Pons (tissue), 1 donor: ENCODE measurements at regions not wholly inside any gene's neighbourhood (a gene's known extent, or its start where the extent isn't known, plus 50 kb on each side); places are given as distances from the start of the nearest gene placed in this dataset.

Experiments
- DNase-seq: peaks from one replicate; pipeline ENCODE4 v3.0.0-alpha.2; 2016; ENCODE audit warnings: low spot score

GRCh38 chr9:115169003-115169402 is 51.0 kb upstream of the TNC start:
- DNase-seq, result no peak

- no peak for DNase-seq
These were observed 52.6 kb upstream of the TNC start for GRCh38 chr9:115170358-115171073.

- DNase-seq, result no peak
These were observed 54.0 kb upstream of the TNC start for GRCh38 chr9:115171921-115172388.

DNA sequence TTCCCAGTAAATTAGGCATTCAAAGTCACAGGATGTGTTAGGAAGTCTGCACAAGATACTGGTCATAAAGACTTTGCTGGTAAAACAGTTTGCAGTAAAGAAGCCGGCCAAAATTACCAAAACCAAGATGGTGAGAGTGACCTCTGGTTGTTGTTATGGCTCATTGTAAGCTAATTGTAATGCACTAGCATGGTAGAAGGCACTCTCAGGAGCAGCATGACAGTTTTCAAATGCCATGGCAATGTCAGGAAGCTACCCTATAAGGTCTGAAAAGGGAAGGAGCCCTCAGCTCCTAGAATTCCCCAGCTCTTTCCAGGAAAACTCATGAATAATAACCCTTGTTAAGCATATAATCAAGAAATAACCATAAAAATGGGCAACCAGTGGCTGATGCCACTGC is 64.3 kb upstream of the TNC start:
- no peak for DNase-seq

- no peak for DNase-seq
These were observed 65.5 kb upstream of the TNC start for GRCh38 chr9:115183436-115183835.

- no peak for DNase-seq
These were observed 71.7 kb upstream of the TNC start for GRCh38 chr9:115189686-115190085.

DNA sequence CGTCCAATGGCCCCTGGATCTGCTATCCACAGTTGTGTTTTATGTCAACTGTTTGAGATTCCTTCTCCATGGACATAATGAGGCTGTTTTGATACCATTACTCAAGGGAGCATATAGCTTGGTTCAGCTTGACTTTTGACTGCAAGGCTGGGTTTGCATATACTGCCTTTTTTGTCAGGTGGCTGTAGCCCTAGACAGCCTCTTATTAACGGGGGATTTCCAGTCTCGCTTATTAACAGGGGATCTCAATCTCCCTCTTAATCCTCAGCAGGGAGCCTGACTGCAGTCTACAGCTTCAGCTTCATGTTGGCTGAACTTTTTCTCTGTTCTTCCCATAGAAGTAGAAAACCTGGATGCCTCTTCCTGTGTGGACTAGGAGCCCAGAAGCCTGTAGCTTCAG is 73.7 kb upstream of the TNC start:
- DNase-seq, result no peak

DNA sequence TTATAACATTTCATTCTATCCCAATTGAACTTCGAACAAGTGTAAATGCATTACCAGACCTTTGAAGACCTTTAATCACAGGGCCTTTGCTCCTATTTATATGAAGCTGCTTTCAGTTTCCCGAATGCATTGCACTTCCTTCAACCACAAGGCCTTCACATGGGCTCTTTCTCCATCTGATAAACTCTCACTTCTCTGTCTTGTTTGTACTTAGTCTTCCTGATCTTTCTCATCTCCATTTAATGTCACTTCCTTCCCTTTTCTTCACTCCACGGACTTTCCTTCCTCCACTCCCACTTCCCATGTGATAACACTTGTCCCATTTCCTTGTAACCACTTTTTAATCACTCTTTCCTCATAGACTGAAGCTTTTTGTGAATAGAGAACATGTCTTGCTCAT is 74.3 kb upstream of the TNC start:
- DNase-seq, result peak; percentile 82

GRCh38 chr9:115192835-115193525 is 75.0 kb upstream of the TNC start:
- no peak for DNase-seq

GRCh38 chr9:115193777-115194176 is 75.8 kb upstream of the TNC start:
- DNase-seq, result no peak

- DNase-seq, result no peak
These were observed 76.3 kb upstream of the TNC start for GRCh38 chr9:115194216-115194615.

DNA sequence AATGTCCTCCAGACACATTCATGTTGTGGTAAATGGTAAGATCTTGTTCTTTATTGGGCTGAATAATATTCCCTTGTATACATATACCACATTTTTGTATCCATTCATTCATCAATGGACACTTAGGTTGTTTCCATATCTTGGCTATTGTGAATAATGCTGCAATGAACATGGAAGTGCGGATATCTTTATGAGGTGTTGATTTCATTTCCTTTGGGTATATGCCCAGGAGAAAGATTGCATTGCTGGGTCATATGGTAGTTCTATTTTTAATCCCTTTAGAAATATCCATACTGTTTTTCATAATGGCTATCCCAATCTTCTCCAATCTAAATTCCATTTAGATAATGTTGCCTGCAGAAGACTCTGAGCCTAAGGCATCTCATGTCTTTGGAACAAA is 78.0 kb upstream of the TNC start:
- DNase-seq, result no peak

DNA sequence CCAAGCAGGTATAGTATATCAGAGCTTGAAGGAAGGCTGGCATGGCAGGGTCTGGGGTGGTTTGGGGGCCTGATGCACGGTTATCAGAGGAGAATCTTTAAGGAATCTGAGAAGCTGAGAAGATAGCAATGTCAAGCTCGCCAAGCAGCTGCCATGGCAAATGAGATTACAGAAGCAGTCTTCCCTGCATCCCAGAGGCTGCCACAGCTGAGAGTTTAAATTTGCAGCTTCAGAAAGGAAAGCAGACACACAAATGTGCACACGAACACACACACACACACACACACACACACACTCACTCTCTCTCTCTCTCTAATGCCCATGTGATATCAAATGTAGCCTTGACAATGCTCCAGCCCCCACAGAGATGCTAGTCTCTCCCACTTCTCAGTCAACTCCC is 79.0 kb upstream of the TNC start:
- no peak for DNase-seq

DNA sequence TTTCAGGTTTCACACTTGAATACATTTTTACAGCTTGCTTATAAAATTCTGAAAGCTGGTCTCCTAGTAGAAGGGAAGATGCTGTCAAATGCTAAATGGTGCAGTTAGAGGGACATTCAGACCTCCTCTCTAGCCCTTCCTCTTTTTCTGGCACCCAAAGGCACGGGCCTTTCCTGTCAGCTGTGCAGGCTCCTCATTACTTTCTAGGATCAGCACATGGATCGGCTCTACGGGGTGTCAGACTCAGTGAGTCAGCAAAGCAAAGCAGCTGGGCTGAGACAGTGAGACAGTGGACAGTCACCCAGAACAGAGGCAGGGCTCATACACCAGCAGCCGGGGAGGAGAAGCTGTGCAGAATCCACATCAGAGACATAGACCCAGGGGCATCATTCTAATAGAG is 80.0 kb upstream of the TNC start:
- peak; percentile 48 for DNase-seq

DNA sequence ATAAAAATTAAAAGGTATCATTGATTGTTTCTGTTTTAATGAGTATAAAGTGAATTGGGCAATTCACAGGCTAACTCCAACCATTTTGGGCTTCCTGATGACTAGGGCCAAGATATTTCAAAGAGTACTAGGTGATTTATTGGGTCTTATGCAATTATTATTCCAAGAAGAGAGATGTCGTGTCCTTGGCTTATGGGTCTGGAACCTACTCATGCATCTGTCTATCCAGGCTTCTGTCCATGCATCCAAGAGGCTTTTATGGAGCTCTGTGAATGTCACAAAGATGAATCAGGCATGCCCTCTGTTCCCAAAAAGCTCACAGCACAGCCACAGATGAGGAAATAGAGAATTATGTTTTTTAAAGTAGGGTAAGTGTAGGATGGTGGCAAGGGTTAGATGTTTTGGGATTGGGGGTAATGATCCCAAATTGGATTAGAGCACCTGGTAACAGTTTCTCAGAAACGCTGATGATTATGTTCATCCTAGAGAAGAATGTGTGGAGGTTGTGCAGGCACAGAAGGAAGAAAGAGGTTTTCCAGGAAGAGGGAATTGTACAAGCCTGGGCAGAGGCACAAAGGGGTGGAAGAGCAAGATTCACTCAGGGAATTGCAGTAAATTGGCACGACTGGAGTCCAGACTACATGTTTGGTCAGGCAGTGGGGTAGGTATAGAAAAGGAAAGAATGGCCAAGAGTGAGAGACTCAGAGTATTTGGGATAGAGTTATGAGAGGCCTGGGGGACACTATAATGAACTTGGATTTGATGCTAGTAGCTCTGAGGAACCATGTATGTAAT is 83.0 kb upstream of the TNC start:
- DNase-seq, result no peak

GRCh38 chr9:115202181-115202580 is 84.2 kb upstream of the TNC start:
- DNase-seq, result no peak

- no peak for DNase-seq
These were observed 85.2 kb upstream of the TNC start for GRCh38 chr9:115202960-115203751.

- DNase-seq, result no peak
These were observed 87.0 kb upstream of the TNC start for GRCh38 chr9:115204904-115205453.

- no peak for DNase-seq
These were observed 89.3 kb upstream of the TNC start for GRCh38 chr9:115207003-115207836.

DNA sequence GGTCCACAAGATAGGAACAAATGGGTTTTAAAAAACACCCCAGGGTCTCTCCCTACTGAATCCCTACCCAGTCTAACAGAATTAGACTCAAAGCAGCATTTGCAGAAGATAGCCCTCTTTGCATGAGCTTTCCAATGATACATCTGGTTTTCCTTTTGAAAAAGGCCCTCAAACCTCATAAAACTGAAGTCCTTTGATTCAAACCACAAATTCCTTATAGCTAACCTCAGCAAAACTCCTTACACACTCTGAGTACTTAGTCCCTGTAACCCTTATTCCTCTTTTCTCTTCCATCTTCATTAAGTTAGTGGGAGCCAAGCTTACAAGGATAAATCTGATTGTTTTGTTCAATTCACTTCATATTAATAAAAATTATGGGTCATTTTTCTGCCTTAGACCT is 90.5 kb upstream of the TNC start:
- no peak for DNase-seq
